DND-41 (cell line): ENCODE measurements at regions not wholly inside any gene's neighbourhood (a gene's known extent, or its start where the extent isn't known, plus 50 kb on each side); places are given as distances from the start of the nearest gene placed in this dataset.

Source experiments
- EZH2 ChIP-seq: IDR thresholded peaks from 3 replicates; pipeline ENCODE4 v1.6.1; 2012; ENCODE audit warnings: borderline replicate concordance, low read depth, mild to moderate bottlenecking, moderate library complexity, low read length, inconsistent platforms; ENCODE audit not compliant: severe bottlenecking
- TF ChIP-seq, protein P1 (sequence below): IDR thresholded peaks from 2 replicates; pipeline ENCODE4 v1.5.1; 2012; ENCODE audit warnings: borderline replicate concordance, low read length, moderate library complexity, mild to moderate bottlenecking; ENCODE audit not compliant: poor library complexity, severe bottlenecking; ENCODE audit errors: extremely low read depth

GRCh38 chr20:61050336-61050890, 201.6 kb upstream of the CDH4 start:
- TF ChIP-seq, protein P1, sequence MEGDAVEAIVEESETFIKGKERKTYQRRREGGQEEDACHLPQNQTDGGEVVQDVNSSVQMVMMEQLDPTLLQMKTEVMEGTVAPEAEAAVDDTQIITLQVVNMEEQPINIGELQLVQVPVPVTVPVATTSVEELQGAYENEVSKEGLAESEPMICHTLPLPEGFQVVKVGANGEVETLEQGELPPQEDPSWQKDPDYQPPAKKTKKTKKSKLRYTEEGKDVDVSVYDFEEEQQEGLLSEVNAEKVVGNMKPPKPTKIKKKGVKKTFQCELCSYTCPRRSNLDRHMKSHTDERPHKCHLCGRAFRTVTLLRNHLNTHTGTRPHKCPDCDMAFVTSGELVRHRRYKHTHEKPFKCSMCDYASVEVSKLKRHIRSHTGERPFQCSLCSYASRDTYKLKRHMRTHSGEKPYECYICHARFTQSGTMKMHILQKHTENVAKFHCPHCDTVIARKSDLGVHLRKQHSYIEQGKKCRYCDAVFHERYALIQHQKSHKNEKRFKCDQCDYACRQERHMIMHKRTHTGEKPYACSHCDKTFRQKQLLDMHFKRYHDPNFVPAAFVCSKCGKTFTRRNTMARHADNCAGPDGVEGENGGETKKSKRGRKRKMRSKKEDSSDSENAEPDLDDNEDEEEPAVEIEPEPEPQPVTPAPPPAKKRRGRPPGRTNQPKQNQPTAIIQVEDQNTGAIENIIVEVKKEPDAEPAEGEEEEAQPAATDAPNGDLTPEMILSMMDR, result no peak
- TF ChIP-seq EZH2, result no peak
